VCaP (cell line): ENCODE measurements at regions not wholly inside any gene's neighbourhood (a gene's known extent, or its start where the extent isn't known, plus 50 kb on each side); places are given as distances from the start of the nearest gene placed in this dataset.

Experiments
- H3K27ac ChIP-seq: fragments of 450-650 bp; 2 replicates; pipeline ENCODE4 v1.5.1; 2017
- CTCF ChIP-seq: fragments of 450-650 bp; conservative IDR thresholded peaks from 2 replicates; pipeline ENCODE4 v1.5.1; 2017; ENCODE audit warnings: mild to moderate bottlenecking, moderate library complexity

GRCh38 chr18:51952844-51953243 lies 387.2 kb upstream of the DCC start:
- H3K27ac ChIP-seq, result no peak overlapping the region
- TF ChIP-seq CTCF, result no peak

- H3K27ac ChIP-seq, result no peak overlapping the region
- TF ChIP-seq CTCF, result no peak
These were observed 386.5 kb upstream of the DCC start for GRCh38 chr18:51953521-51953920.

- H3K27ac ChIP-seq, result no peak overlapping the region
- no peak for TF ChIP-seq CTCF
These were observed 384.9 kb upstream of the DCC start for GRCh38 chr18:51955136-51955535.

GRCh38 chr18:51957001-51957400 lies 383.0 kb upstream of the DCC start:
- H3K27ac ChIP-seq, result no peak overlapping the region
- no peak for TF ChIP-seq CTCF

GRCh38 chr18:51980101-51980500 lies 359.9 kb upstream of the DCC start:
- H3K27ac ChIP-seq, result no peak overlapping the region
- no peak for TF ChIP-seq CTCF

GRCh38 chr18:51988277-51988676 lies 351.7 kb upstream of the DCC start:
- no peak for TF ChIP-seq CTCF
- no peak overlapping the region for H3K27ac ChIP-seq

- no peak overlapping the region for H3K27ac ChIP-seq
- no peak for TF ChIP-seq CTCF
These were observed 342.9 kb upstream of the DCC start for GRCh38 chr18:51997129-51997528.

- no peak for TF ChIP-seq CTCF
- no peak overlapping the region for H3K27ac ChIP-seq
These were observed 341.9 kb upstream of the DCC start for GRCh38 chr18:51998066-51998465.
